K562 (cell line): ENCODE measurements at regions not wholly inside any gene's neighbourhood (a gene's known extent, or its start where the extent isn't known, plus 50 kb on each side); places are given as distances from the start of the nearest gene placed in this dataset.

Experiments
- ATAC-seq: fragments of 200-7000 bp; cut with Tn5 transposase; 3 replicates; pipeline ENCODE4 v1.9.1; 2020; ENCODE audit warnings: moderate library complexity
- BruUV-seq: library from RNA; stranded (reverse); fragments of 400-500 nt; replicated peaks from 2 replicates; lab custom pipeline; 2021; lab: Mats Ljungman, UMichigan
- CTCF ChIA-PET: fragments of 300-600 bp; formaldehyde crosslinking; extraction: SDS; loops from one replicate; lab custom pipeline; 2021; ENCODE audit warnings: low intra/inter-chr PET ratio; lab: Yijun Ruan, JAX
- POLR2A ChIA-PET: fragments of 300-600, 350-650 bp; sonication (Branson Sonifier 250); formaldehyde crosslinking; extraction: SDS; loops from one replicate; lab custom pipeline; 2021; ENCODE audit warnings: antibody characterized with exemption, inconsistent platforms; lab: Yijun Ruan, JAX
- DNase-seq, 4 experiments: peaks; one replicate each; pipeline versions ENCODE4 v3.0.0 to v3.0.0-alpha.2; 2011 to 2018; ENCODE audit warnings: low spot score in 3 of 4, mixed read lengths in 3 of 4; ENCODE audit errors: extremely low read depth in 1 of 4
- FAIRE-seq: peaks from 2 replicates; lab custom pipeline; 2011; peaks lifted over from hg19 to GRCh38; lab: Jason Lieb, UNC
- H2AFZ ChIP-seq: 2 replicates; pipeline ENCODE4 v1.6.0; 2011; ENCODE audit warnings: low read depth, low read length, control low read depth, inconsistent platforms
- H3K27ac ChIP-seq: fragments of 200-600 bp; 3 replicates; pipeline ENCODE4 v1.8.0; 2011; ENCODE audit warnings: low read depth, mild to moderate bottlenecking, control low read depth, inconsistent platforms, low read length, moderate library complexity, mixed read lengths; ENCODE audit errors: extremely low read depth
- H3K27me3 ChIP-seq, 2 experiments: fragments of 300-600 bp in 1 of 2; 2 replicates in 1 of 2; 3 replicates in 1 of 2; pipeline versions ENCODE4 v1.6.0 to v1.8.0; 2011; ENCODE audit warnings: inconsistent platforms in 2 of 2, low read length in 2 of 2, mild to moderate bottlenecking in 1 of 2, mixed read lengths in 1 of 2, moderate library complexity in 1 of 2; ENCODE audit not compliant: control insufficient read depth in 2 of 2, insufficient read depth in 2 of 2
- H3K36me3 ChIP-seq: fragments of 300-600 bp; 3 replicates; pipeline ENCODE4 v1.8.0; 2011; ENCODE audit warnings: mild to moderate bottlenecking, low read length, inconsistent platforms; ENCODE audit not compliant: control insufficient read depth, insufficient read depth
- H3K4me1 ChIP-seq, 2 experiments: fragments of 200-600 bp in 1 of 2; replicated peaks in 1 of 2; 2 replicates in 1 of 2; 3 replicates in 1 of 2; pipeline versions ENCODE4 v1.5.1 to v1.8.0; 2011; ENCODE audit warnings: inconsistent platforms in 2 of 2, low read length in 2 of 2, mild to moderate bottlenecking in 1 of 2, mixed read lengths in 1 of 2, moderate library complexity in 1 of 2; ENCODE audit not compliant: control insufficient read depth in 2 of 2, insufficient read depth in 2 of 2
- H3K4me2 ChIP-seq: 2 replicates; pipeline ENCODE4 v1.6.1; 2011; ENCODE audit warnings: low read length, control low read depth, inconsistent platforms, mixed read lengths; ENCODE audit not compliant: insufficient read depth
- H3K4me3 ChIP-seq: fragments of 200-600 bp; sonication (generic), shearing (Covaris generic); 2 replicates; pipeline ENCODE4 v1.5.1; 2016; ENCODE audit warnings: control low read depth, inconsistent platforms
- H3K79me2 ChIP-seq: fragments of 200-600 bp; 3 replicates; pipeline ENCODE4 v1.8.0; 2011; ENCODE audit warnings: low read length, inconsistent platforms; ENCODE audit not compliant: control insufficient read depth, insufficient read depth
- H3K9ac ChIP-seq, 2 experiments: 2 replicates each; pipeline versions ENCODE4 v1.6.0 to v1.6.1; 2011; ENCODE audit warnings: low read depth in 2 of 2, low read length in 2 of 2, control low read depth in 1 of 2, inconsistent platforms in 1 of 2, mild to moderate bottlenecking in 1 of 2, mixed read lengths in 1 of 2; ENCODE audit not compliant: insufficient read depth in 1 of 2
- H3K9me1 ChIP-seq: one replicate; pipeline ENCODE4 v1.6.0; 2011; ENCODE audit warnings: inconsistent platforms, mild to moderate bottlenecking, low read length, moderate library complexity; ENCODE audit not compliant: control insufficient read depth, insufficient read depth
- H3K9me3 ChIP-seq: replicated peaks from 2 replicates; pipeline ENCODE4 v1.5.1; 2011; ENCODE audit warnings: low read depth, low read length, inconsistent platforms; ENCODE audit not compliant: control insufficient read depth, insufficient read depth
- H4K20me1 ChIP-seq: replicated peaks from 2 replicates; pipeline ENCODE4 v1.6.1; 2011; ENCODE audit warnings: low read length, inconsistent platforms, mixed read lengths; ENCODE audit not compliant: control insufficient read depth, insufficient read depth
- E2F8 ChIP-seq: fragments of 450-650 bp; IDR thresholded peaks from 2 replicates; pipeline ENCODE4 v1.7.1; 2018; ENCODE audit warnings: mild to moderate bottlenecking, low read depth; ENCODE audit not compliant: partially characterized antibody
- GABPA ChIP-seq: fragments of 200-800 bp; sonication (Bioruptor generic); conservative IDR thresholded peaks from 2 replicates; pipeline ENCODE4 v1.6.1; 2016; ENCODE audit warnings: low read depth, missing genetic modification characterization, missing compliant biosample characterization
- HDAC8 ChIP-seq: fragments of 450-650 bp; IDR thresholded peaks from 2 replicates; pipeline ENCODE4 v1.6.1; 2016; ENCODE audit warnings: mild to moderate bottlenecking, missing genetic modification characterization, moderate library complexity, missing compliant biosample characterization
- KLF6 ChIP-seq: fragments of 250-450 bp; sonication (Bioruptor Pico); IDR thresholded peaks from 2 replicates; pipeline ENCODE4 v1.4.0; 2020; ENCODE audit warnings: mild to moderate bottlenecking, moderate library complexity, borderline replicate concordance
- MCM2 ChIP-seq: fragments of 450-650 bp; IDR thresholded peaks from 2 replicates; pipeline ENCODE4 v1.6.1; 2017; ENCODE audit warnings: low read depth, mild to moderate bottlenecking
- NEUROD1 ChIP-seq: fragments of 150-350 bp; IDR thresholded peaks from 2 replicates; pipeline ENCODE4 v1.6.1; 2014; ENCODE audit warnings: borderline replicate concordance, low read length, low read depth; ENCODE audit not compliant: partially characterized antibody
- NFIX ChIP-seq: fragments of 250-450 bp; sonication (Bioruptor Pico); IDR thresholded peaks from 2 replicates; pipeline ENCODE4 v1.4.0; 2020; ENCODE audit warnings: low read depth, mild to moderate bottlenecking, moderate library complexity
- PML ChIP-seq: IDR thresholded peaks from 2 replicates; pipeline ENCODE4 v1.6.1; 2012; ENCODE audit warnings: low read length, inconsistent platforms
- PTBP1 ChIP-seq: fragments of 200-400 bp; formaldehyde crosslinking; IDR thresholded peaks from 2 replicates; pipeline ENCODE4 v1.6.1; 2017; ENCODE audit warnings: low read depth, low read length
- SRSF7 ChIP-seq: fragments of 200-400 bp; formaldehyde crosslinking; optimal IDR thresholded peaks from 2 replicates; pipeline ENCODE3; 2017; ENCODE audit warnings: mild to moderate bottlenecking, low read depth, low read length
- ZBTB34 ChIP-seq: fragments of 250-450 bp; sonication (Bioruptor Pico); IDR thresholded peaks from 2 replicates; pipeline ENCODE4 v1.8.0; 2021; ENCODE audit warnings: mild to moderate bottlenecking, moderate library complexity
- WGBS: fragments of 100-300 bp; shearing (Covaris generic); methylation state at CpG from one replicate; pipeline ENCODE4 v1.1.6; 2016; ENCODE audit warnings: low coverage, mixed read lengths; ENCODE audit not compliant: insufficient coverage; ENCODE audit errors: missing lambda C conversion rate; 5-methylcytosine and 5-hydroxymethylcytosine counted together
- in situ Hi-C: fragments of 300-500 bp; cut with MboI; formaldehyde crosslinking; loops from 4 replicates; pipeline ENCODE4 v1.15.0; 2018; ENCODE audit warnings: inconsistent platforms, mixed read lengths
- intact Hi-C: fragments of 100-400 bp; cut with micrococcal nuclease; formaldehyde crosslinking; loops from 2 replicates; pipeline ENCODE4 v1.14.2; 2022

GRCh38 chr16:86955136-86955855 lies 361.9 kb downstream of the C16orf95 start:
- CTCF ChIA-PET: no interaction called here
- H3K9me1 ChIP-seq: no peaks in the 10 kb centered on the region
- WGBS: 6% methylated on average over 13 of the region's 13 CpGs
- in situ Hi-C loops (no loop called here), intact Hi-C loops (no loop called here)
- no TSS peak for BruUV-seq
- FAIRE-seq: no peak
- H3K4me1 ChIP-seq: peaks cover 0 to 6% of the 10 kb centered on the region in 2 experiments; a peak in 2 of 5 replicates
- POLR2A ChIA-PET: interaction anchor here (0.6 to 1.0 kb wide), 2 partner anchors 13 to 39 kb away, joined by 3 read pairs; no protein-coding TSS in a partner anchor
- no peak for ATAC-seq
- H3K79me2 ChIP-seq: no peaks in the 10 kb centered on the region
- H3K27me3 ChIP-seq: peaks cover 5 to 48% of the 10 kb centered on the region in 2 experiments; a peak in 4 of 5 replicates
- no peak overlapping the region for H3K4me3 ChIP-seq
- H3K36me3 ChIP-seq: no peaks in the 10 kb centered on the region
- DNase-seq: no peak
- H2AFZ ChIP-seq: no peak overlapping the region
- H3K4me2 ChIP-seq: no peak overlapping the region
- no peak overlapping the region for H3K27ac ChIP-seq
- peaks cover 2% of the 10 kb centered on the region; the same call in 1 of the 2 replicates for H3K9me3 ChIP-seq
- no peak for TF ChIP-seq PML
- no peak for TF ChIP-seq HDAC8 (tag)
- no peak for TF ChIP-seq NFIX (CRISPR knock-in tag)
- no peak for TF ChIP-seq SRSF7
- TF ChIP-seq MCM2: no peak
- H3K9ac ChIP-seq: no peak overlapping the region
- no peaks in the 10 kb centered on the region for H4K20me1 ChIP-seq

- H3K9me3 ChIP-seq: 0 out of 2 replicates have a peak, but pooled peaks cover 2% of the 10 kb centered on the region
- no peak overlapping the region for H3K9ac ChIP-seq
- peak overlapping the region; percentile 25; the same call in 1 of the 2 replicates for H3K4me2 ChIP-seq
- H3K4me3 ChIP-seq: no peak overlapping the region
- no peaks in the 10 kb centered on the region for H3K36me3 ChIP-seq
- in situ Hi-C loops (no loop called here), intact Hi-C loops (no loop called here)
- DNase-seq: no peak
- H3K27ac ChIP-seq: no peak overlapping the region
- FAIRE-seq: no peak
- no peak for ATAC-seq
- WGBS: 4% methylated on average over 15 of the region's 15 CpGs
- no peaks in the 10 kb centered on the region for H3K9me1 ChIP-seq
- POLR2A ChIA-PET: interaction anchor here (1.0 kb wide), 1 partner anchor 14 kb away, joined by 3 read pairs; no protein-coding TSS in a partner anchor
- H3K27me3 ChIP-seq: peaks cover 12 to 60% of the 10 kb centered on the region in 2 experiments; a peak in 4 of 5 replicates
- CTCF ChIA-PET: no interaction called here
- peaks cover 0 to 6% of the 10 kb centered on the region in 2 experiments; a peak in 2 of 5 replicates for H3K4me1 ChIP-seq
- BruUV-seq: no TSS peak
- 0 out of 2 replicates have a peak overlapping the region, but pooled peaks have one; percentile 51 for H2AFZ ChIP-seq
- no peaks in the 10 kb centered on the region for H3K79me2 ChIP-seq
- H4K20me1 ChIP-seq: no peaks in the 10 kb centered on the region
- TF ChIP-seq ZBTB34 (CRISPR knock-in tag) (no peak), KLF6 (CRISPR knock-in tag) (no peak), E2F8 (no peak), PTBP1 (no peak), GABPA (tag) (peak; percentile 73), NEUROD1 (no peak)
Observed at GRCh38 chr16:86956437-86956836, 360.8 kb downstream of the C16orf95 start.
